Fibroblast of skin of back (primary cell): ENCODE measurements at regions not wholly inside any gene's neighbourhood (a gene's known extent, or its start where the extent isn't known, plus 50 kb on each side); places are given as distances from the start of the nearest gene placed in this dataset.
"Not testable (repeated sequence)": the region's sequence is repeated elsewhere in the genome, so short reads cannot be mapped to it uniquely, and the experiment has no call there.

Source experiments
- DNase-seq: peaks from one replicate; pipeline ENCODE4 v3.0.0-alpha.2; 2013

DNA sequence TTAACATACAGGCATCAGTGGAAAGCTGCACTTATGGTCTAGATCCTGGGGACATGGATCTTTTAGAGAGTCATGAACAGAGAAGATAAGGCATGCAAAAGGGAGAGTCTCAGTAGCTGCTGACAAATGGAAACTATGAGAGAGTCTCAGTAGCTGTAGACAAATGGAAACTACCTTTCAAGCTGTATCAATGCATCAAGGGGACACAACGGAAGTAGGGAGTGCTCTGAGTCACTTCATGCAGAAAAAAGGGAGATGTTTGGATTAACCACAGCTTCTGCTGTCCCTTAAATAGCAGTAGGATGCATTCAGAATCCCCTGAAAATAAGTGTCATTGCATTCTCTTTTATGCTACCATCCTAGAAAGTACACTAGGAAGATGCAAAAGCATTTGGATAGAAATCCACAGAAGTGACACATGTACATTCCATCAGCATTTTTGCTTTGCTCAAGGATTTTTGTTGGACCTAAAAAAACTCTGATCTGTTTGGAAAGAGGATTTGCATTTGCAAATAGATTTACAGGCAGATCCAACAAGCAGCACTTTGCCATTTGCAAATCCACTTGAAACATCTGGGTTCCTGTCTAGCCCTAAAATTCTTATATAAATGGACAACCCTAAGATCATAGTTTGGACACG lies 227.5 kb upstream of the LMO3 start:
- DNase-seq, result no peak

DNA sequence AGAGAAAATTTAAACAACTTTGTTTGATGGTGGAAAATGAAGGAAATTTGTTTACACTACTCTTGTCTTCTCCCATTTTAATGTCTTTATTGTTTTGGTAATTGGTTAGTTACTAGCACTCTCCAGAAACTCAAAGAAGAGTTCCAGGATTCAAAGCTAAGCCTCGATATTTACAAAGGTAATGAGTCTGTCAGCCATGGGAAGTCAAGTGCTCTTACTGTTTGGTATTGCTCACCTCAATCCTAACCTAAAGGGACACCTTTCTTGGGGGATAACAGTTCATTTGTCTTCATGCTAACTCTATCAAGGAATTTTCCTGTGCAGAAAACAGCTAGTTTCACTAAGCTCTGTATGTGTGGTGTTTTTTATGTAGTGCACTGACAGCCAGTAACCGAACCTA lies 222.9 kb upstream of the LMO3 start:
- DNase-seq, result no peak

DNA sequence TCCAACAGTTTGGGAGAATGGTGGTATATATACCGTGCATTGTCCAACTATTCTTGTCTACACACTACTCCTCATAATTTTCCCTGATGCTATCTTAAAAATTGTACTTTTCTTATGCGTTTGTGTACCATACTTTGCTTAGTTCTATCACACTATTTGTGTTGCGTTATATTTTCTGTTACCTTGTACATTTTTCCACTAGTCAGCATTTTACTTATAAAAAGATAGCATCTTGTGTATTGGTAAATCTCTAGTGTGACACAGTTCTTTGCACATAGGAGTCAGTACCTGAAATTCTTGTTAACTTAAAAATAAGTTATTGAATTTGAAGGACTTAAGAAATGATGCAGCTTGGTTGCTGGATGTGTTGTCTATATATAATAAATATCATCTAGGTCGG lies 201.8 kb upstream of the LMO3 start:
- DNase-seq, result no peak

GRCh38 chr12:16796168-16796567 lies 190.2 kb upstream of the LMO3 start:
- DNase-seq, result no peak

DNA sequence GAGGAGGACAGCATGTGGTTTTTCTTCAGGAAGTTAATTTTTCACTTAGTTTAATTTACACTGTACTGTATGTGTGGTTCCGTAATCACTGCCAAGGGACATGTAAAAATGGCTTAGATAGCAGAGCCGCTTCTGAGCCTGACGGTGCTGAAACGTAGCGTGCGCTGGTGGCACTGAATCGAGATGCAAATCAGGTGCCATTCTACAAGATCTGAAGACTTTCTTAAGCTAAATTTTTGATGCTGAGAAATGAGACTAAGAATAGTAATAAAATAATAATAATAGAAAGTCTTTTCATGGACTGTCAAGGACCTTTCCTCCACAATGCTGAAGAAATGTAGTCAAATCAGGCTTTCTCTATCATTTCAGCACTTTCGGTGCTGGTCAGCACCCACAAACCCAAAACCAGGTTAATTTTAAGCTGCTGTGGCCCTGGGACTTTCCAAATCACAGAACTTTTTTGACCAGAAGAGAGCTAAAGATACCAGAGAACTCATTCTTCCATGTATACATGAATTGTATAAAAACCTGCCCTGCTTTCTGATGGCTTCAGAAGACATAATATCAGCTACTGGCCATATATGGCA lies 183.3 kb upstream of the LMO3 start:
- DNase-seq, result no peak

DNA sequence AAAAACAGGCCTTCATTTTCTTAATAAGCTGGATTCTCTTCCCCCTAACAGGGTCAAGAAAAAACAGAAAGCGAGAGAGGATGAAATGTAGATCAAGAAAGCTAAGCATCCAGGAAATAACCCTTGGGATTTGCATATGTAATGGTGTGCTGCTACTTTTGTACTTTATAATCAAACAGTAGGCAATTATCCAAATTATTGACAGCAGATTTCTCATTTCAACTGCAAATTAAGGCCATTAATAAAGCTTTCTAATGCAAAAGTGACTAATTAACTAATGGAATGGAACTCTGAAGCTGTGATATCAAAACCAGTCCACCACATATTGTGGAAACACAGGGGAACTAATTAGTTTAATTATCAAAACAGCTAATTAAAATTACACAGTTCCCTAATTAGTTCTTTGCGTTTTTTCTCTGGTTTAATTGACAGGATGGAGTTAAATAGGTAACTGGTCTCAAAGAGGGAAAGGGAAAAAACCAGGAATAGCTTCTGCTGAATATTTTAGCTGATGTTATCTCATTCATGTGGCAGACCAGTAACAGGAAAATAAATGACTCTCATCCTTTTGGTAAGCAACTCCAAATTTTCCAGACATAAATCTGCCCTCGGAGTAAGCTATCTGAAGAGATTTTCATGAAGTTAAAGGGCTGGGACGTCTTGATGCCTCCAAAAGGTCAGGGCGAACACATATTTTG lies 182.7 kb upstream of the LMO3 start:
- no peak for DNase-seq

GRCh38 chr12:16785953-16786352 lies 180.0 kb upstream of the LMO3 start:
- DNase-seq, result no peak

DNA sequence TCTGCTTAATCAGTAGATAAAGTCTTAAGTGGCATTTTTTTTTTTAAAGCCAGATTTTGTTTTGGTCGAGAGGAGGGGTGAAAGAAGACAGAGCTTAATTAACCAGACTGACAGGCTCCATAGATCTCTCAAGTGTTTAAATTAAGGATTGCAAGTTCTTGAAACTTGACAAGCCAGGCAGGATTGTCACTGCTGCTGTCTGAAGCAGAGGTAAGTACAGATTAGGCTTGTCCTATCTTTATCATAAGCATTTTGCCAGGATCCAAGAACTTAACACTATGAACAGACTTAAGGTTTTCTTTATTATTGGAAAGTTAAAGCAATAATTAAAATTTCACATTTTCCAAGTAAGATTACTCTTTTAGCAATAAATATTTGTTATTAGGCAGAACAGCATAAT lies 179.6 kb upstream of the LMO3 start:
- DNase-seq, result no peak

GRCh38 chr12:16769129-16769528 lies 163.2 kb upstream of the LMO3 start:
- DNase-seq, result not testable (repeated sequence)

DNA sequence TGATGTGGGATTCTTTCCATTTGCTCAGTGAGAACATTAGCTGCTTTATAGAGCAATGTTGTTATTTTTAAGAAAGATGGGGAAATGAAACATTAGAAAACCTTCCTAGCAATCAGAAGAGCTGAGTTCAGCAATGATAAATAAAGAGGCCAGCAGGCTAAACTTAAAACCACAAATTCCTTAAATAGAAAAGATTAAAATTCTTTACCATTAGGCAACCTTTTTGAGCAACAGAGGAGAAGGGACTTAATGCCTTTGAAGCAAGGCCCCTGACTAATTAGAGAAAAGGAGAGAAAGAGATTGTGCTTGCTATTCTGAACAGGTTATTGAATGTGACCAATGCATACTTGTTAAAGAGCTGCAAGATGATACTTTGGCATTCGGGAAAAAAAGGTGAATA lies 160.8 kb upstream of the LMO3 start:
- no peak for DNase-seq

DNA sequence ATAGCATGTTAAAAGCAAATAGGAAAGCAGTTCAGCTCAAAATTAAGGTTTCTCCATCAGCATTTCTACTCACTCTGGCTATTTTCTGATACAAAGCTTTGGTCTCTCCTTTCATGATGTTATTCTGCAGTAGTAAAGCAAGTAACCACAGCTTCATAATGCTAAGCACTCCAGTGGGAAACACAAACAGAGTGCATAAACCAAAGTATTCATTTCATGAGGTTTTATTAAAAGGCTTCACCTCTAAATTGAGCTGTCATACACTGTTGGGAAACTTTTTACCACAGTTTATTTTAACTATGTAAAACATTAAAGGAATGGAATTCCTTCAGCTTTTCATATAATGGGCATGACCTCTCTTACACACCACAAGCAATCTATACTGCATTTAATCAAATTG lies 157.9 kb upstream of the LMO3 start:
- DNase-seq, result no peak

- no peak for DNase-seq
Measured at GRCh38 chr12:16756833-16757555, 151.0 kb upstream of the LMO3 start.

- DNase-seq, result no peak
Measured at GRCh38 chr12:16730772-16731171, 124.8 kb upstream of the LMO3 start.

GRCh38 chr12:16726879-16727278 lies 120.9 kb upstream of the LMO3 start:
- DNase-seq, result no peak

DNA sequence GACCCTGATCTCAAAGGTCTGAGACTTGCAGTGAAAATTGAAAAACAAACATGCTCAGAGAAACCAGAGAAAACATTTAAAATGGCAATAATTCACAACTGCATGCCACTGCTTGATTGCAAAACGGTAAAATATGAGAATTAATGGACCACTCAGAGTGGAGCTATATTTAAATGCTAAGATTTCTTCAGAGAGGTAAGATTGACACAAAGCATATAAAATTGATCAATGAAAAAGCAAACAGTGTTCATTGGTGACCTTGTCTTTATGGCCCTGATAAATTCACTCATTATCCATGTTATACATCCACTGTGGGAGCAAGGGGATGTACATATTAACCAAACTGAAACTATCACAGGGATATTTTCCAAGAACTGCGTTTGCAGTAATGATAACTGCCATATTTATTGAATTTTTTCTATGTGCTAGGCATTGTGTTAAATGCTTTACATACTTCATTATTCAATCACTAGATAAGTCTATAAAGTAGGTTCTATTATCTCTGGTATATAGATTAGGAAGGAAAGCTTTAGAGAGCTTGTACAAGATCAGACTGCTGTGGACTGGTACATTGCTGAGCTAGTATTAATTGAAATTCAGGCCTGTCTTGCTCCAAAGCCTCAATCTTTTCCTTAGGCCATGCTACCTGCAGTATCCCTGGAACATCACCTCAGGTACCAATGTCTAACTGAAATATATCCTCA lies 113.9 kb upstream of the LMO3 start:
- DNase-seq, result no peak

GRCh38 chr12:16716928-16717327 lies 111.0 kb upstream of the LMO3 start:
- no peak for DNase-seq

DNA sequence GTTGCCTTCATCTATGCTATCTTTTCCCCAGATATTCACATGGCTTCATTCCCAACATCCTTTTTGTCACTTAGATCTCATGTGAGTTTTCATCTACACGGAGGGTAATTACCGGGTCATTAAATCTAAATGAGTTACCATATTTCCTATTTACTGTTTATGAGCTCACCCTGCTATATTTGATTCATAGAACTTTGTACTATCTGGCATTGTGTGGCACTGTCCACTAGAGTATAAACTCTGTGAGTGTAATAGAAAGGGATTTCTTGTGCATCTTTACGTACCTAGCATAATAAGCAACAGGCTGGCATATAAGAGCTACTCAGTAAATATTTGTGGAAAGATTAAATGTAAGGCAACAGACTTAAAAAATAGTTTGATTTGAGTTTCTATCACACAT lies 86.1 kb upstream of the LMO3 start:
- DNase-seq, result no peak

DNA sequence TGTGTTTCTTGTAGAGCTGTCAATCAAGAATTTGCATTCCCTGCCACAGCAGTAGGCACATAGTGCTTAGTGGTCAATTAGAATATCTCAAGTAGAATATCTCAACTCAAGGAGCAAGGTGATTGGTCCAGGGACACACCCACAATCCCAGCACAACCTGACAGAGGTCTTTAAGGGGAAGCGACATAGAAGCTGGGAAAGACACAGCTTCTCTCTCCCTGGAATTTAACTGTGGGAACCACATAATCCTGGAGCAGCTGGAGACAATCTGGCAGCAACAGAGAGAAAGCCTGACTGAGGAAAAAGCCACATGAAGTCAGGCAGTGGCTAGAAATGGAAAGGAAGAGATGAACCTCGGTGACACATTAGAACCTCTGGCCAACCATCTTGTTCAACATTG lies 85.7 kb upstream of the LMO3 start:
- no peak for DNase-seq

DNA sequence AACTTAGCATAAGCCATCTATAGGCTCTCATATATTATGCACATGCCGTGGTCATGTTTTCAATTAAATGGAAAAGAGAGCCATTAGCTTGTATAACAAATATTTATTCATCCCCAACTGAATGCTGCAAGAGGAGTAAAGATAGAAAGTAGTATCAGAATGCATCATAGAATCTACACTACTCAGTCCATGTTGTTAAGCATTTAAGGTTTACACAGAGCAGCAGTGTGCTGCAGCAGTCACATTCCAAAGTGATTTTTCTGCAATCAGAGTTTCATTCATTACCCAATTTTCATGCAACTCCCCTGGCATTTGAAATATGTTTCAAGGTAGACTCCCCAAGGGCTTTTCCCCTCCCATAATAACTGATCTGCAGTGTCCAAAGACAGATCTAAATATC lies 82.2 kb upstream of the LMO3 start:
- DNase-seq, result no peak

DNA sequence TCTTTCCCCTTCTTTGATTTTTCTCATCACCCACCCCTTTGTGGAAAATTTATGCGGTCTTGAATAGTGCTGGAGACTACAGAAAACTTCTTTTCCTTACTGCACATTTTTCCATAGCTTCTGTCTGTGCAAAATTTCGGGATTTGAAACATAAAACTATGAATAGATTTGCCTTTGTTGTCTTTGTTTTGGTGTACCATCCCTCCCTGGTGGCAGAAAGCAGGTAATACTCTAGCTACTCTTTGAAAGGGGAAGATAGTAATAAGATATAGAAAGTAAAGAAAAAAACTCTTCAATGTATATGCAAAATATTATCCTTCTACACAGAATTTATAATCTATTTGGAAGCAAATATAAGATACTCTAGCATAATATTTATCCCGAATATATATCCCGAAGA lies 79.1 kb upstream of the LMO3 start:
- no peak for DNase-seq

DNA sequence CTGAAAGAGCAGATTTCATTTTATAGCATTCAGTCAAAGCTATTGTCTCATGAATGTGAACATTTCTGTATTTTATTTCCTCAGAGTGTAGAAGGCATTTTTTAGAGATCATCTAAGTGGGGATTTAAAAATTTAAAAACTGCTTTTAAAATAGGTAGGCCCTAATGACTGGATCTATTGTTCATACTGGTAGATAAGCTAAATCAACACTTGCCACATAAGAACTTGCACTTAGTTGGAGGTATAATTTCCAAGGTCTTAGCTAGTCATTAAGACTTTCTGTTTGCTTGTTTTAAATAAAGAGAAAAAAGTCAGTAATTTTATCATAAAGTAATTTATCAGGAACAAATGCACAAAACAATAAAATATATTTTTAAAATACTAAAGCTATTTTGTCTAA lies 75.2 kb upstream of the LMO3 start:
- DNase-seq, result no peak

GRCh38 chr12:16675438-16675837 lies 69.5 kb upstream of the LMO3 start:
- no peak for DNase-seq

DNA sequence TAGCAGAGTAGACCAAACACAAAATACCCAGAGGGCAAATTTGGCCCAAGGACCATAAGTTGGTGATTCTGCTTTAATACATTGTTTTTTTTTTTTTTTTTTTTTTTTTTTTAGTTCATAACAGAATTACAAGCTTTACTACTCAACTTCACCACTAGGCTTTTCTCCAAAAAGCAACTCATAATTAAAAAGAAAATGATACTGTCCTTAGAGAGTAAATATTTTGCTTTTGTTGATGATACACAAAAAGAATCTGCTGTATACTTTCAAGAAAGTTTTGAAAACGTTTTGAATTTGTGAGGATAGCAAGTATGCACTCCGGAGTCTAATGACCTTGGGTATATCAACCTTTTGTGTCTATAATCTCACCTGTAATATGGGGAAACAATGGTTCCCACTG lies 68.9 kb upstream of the LMO3 start:
- DNase-seq, result no peak
